GM12891 (cell line): ENCODE measurements at regions not wholly inside any gene's neighbourhood (a gene's known extent, or its start where the extent isn't known, plus 50 kb on each side); places are given as distances from the start of the nearest gene placed in this dataset.

Source experiments
- PAX5 ChIP-seq: IDR thresholded peaks from 2 replicates; pipeline ENCODE4 v1.6.1; 2011; ENCODE audit warnings: low read length, moderate library complexity, mild to moderate bottlenecking; ENCODE audit not compliant: insufficient read depth, severe bottlenecking
- POLR2A ChIP-seq: IDR thresholded peaks from 2 replicates; pipeline ENCODE4 v1.6.1; 2011; ENCODE audit warnings: low read depth, low read length, control low read depth
- POLR2AphosphoS5 ChIP-seq: IDR thresholded peaks from 2 replicates; pipeline ENCODE4 v1.6.1; 2011; ENCODE audit warnings: low read depth, low read length, control low read depth
- POU2F2 ChIP-seq: IDR thresholded peaks from 2 replicates; pipeline ENCODE4 v1.6.1; 2011; ENCODE audit warnings: low read depth, mild to moderate bottlenecking, control low read depth, low read length, moderate library complexity
- TAF1 ChIP-seq: IDR thresholded peaks from 2 replicates; pipeline ENCODE4 v1.6.1; 2011; ENCODE audit warnings: low read depth, low read length, control low read depth

GRCh38 chr10:10110844-10111490 lies 906.7 kb upstream of the CELF2 start:
- TF ChIP-seq POLR2AphosphoS5 (no peak), POLR2A (no peak), TAF1 (no peak), POU2F2 (no peak), PAX5 (no peak)
